ENCODE measurements at regions not wholly inside any gene's neighbourhood (a gene's known extent, or its start where the extent isn't known, plus 50 kb on each side); places are given as distances from the start of the nearest gene placed in this dataset.

DNA sequence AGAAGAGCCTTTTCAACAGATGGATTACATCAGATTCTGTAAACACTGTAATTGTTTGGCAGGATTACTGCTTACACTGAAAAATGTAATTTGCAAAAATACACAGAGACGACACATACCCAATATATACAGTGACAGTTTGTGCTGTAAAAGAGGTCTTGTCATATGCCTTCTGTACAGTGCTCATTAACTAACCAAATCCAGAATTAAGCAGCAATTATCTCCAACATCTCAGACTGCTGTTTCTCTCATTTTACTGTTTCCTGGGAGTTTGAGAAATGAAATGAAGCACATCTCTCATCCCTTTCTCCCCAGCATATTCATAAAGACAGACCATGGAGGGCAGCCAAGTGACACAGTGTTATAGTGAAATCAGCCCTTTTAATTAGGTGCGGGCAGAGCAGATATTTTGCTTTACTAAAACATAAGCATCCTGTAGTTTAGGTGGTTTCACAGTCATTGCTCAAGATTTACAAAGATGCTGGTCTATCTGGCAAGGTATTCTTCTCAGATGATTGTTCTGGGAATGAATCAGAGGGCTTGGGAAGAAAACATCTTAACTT is 618.4 kb upstream of the USP24 start:
- TF ChIP-seq, protein P1, sequence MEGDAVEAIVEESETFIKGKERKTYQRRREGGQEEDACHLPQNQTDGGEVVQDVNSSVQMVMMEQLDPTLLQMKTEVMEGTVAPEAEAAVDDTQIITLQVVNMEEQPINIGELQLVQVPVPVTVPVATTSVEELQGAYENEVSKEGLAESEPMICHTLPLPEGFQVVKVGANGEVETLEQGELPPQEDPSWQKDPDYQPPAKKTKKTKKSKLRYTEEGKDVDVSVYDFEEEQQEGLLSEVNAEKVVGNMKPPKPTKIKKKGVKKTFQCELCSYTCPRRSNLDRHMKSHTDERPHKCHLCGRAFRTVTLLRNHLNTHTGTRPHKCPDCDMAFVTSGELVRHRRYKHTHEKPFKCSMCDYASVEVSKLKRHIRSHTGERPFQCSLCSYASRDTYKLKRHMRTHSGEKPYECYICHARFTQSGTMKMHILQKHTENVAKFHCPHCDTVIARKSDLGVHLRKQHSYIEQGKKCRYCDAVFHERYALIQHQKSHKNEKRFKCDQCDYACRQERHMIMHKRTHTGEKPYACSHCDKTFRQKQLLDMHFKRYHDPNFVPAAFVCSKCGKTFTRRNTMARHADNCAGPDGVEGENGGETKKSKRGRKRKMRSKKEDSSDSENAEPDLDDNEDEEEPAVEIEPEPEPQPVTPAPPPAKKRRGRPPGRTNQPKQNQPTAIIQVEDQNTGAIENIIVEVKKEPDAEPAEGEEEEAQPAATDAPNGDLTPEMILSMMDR (conservative IDR thresholded peaks at IDR 0.05; ENCODE audit: low read length), result no peak
- TF ChIP-seq EZH2phosphoT487 (IDR thresholded peaks at IDR 0.05; ENCODE audit: borderline replicate concordance, low read depth, low read length), result no peak
